Ishikawa (cell line): ENCODE measurements at regions not wholly inside any gene's neighbourhood (a gene's known extent, or its start where the extent isn't known, plus 50 kb on each side); places are given as distances from the start of the nearest gene placed in this dataset.

Experiments used
- CEBPB ChIP-seq: IDR thresholded peaks from 2 replicates; pipeline ENCODE4 v1.6.1; 2012
- CREB1 ChIP-seq: IDR thresholded peaks from 2 replicates; pipeline ENCODE4 v1.6.1; 2012; ENCODE audit warnings: low read depth
- EGR1 ChIP-seq: IDR thresholded peaks from 2 replicates; pipeline ENCODE4 v1.6.1; 2012
- EP300 ChIP-seq: IDR thresholded peaks from 2 replicates; pipeline ENCODE4 v1.6.1; 2012; ENCODE audit warnings: borderline replicate concordance
- FOXM1 ChIP-seq: IDR thresholded peaks from 2 replicates; pipeline ENCODE4 v1.6.1; 2012; ENCODE audit warnings: low read depth, borderline replicate concordance
- MAX ChIP-seq: IDR thresholded peaks from 2 replicates; pipeline ENCODE4 v1.6.1; 2012
- NFIC ChIP-seq: IDR thresholded peaks from 2 replicates; pipeline ENCODE4 v1.6.1; 2012
- RAD21 ChIP-seq: IDR thresholded peaks from 2 replicates; pipeline ENCODE4 v1.6.1; 2012; ENCODE audit warnings: low read depth
- REST ChIP-seq: IDR thresholded peaks from 2 replicates; pipeline ENCODE4 v1.6.1; 2012; ENCODE audit warnings: low read depth, mild to moderate bottlenecking
- TAF1 ChIP-seq: IDR thresholded peaks from 2 replicates; pipeline ENCODE4 v1.6.1; 2012; ENCODE audit warnings: low read depth, mild to moderate bottlenecking
- TCF12 ChIP-seq: IDR thresholded peaks from 2 replicates; pipeline ENCODE4 v1.6.1; 2012; ENCODE audit warnings: low read depth
- TEAD4 ChIP-seq: IDR thresholded peaks from 2 replicates; pipeline ENCODE4 v1.6.1; 2012
- USF1 ChIP-seq: IDR thresholded peaks from 2 replicates; pipeline ENCODE4 v1.6.1; 2012
- YY1 ChIP-seq: IDR thresholded peaks from 2 replicates; pipeline ENCODE4 v1.6.1; 2012; ENCODE audit warnings: low read depth
- ZBTB7A ChIP-seq: IDR thresholded peaks from 2 replicates; pipeline ENCODE4 v1.6.1; 2012; ENCODE audit warnings: low read depth

- TF ChIP-seq TCF12: no peak
- no peak for TF ChIP-seq CREB1
- TF ChIP-seq USF1: no peak
- TF ChIP-seq MAX: no peak
- no peak for TF ChIP-seq YY1
- no peak for TF ChIP-seq REST
- no peak for TF ChIP-seq RAD21
- no peak for TF ChIP-seq TAF1
- TF ChIP-seq NFIC: no peak
- no peak for TF ChIP-seq CEBPB
- TF ChIP-seq EP300: no peak
- no peak for TF ChIP-seq TEAD4
- TF ChIP-seq FOXM1: no peak
- no peak for TF ChIP-seq EGR1
- no peak for TF ChIP-seq ZBTB7A
Observed at GRCh38 chr11:112881461-112881860, 79.8 kb upstream of the NCAM1 start.

- no peak for TF ChIP-seq CREB1
Observed at GRCh38 chr11:112882494-112883381, 78.5 kb upstream of the NCAM1 start.

- no peak for TF ChIP-seq TCF12
- no peak for TF ChIP-seq ZBTB7A
- no peak for TF ChIP-seq YY1
- no peak for TF ChIP-seq USF1
- TF ChIP-seq MAX: no peak
- TF ChIP-seq REST: no peak
- no peak for TF ChIP-seq CEBPB
Observed at GRCh38 chr11:112884012-112884767, 77.0 kb upstream of the NCAM1 start.

GRCh38 chr11:112885744-112886433 is 75.3 kb upstream of the NCAM1 start:
- TF ChIP-seq TAF1: no peak
- no peak for TF ChIP-seq USF1
- no peak for TF ChIP-seq EP300
- no peak for TF ChIP-seq EGR1
- no peak for TF ChIP-seq TEAD4
- TF ChIP-seq TCF12: no peak

GRCh38 chr11:112886434-112887370 is 74.5 kb upstream of the NCAM1 start:
- TF ChIP-seq YY1 (no peak), CEBPB (no peak), CREB1 (no peak), EGR1 (no peak), TEAD4 (no peak), USF1 (no peak), RAD21 (no peak), FOXM1 (no peak), REST (no peak), TAF1 (no peak), NFIC (no peak), TCF12 (no peak), MAX (no peak), ZBTB7A (no peak), EP300 (no peak)
